ENCODE measurements at regions not wholly inside any gene's neighbourhood (a gene's known extent, or its start where the extent isn't known, plus 50 kb on each side); places are given as distances from the start of the nearest gene placed in this dataset.

GRCh38 chr1:5684791-5685190 is 307.4 kb downstream of the NPHP4 start:
- no TSS peak for BruUV-seq (replicated peaks)
- Histone ChIP-seq H3K36me3 (ENCODE audit: control insufficient read depth in 1 of 2, insufficient read depth in 2 of 2, low read length in 2 of 2) (no peaks in the 10 kb centered on the region), H3K9me2 (ENCODE audit: insufficient read depth) (no peaks in the 10 kb centered on the region), H3K4me1 (ENCODE audit: control insufficient read depth in 1 of 2, insufficient read depth in 2 of 2, low read length in 2 of 2) (no peaks in the 10 kb centered on the region), H3K9ac (ENCODE audit: low read length) (no peak overlapping the region), H2AFZ (ENCODE audit: low read depth, low read length, poor library complexity, severe bottlenecking) (no peak overlapping the region), H3K27ac (ENCODE audit: low read depth, low read length) (no peak overlapping the region), H4K20me1 (ENCODE audit: insufficient read depth) (no peaks in the 10 kb centered on the region), H3K27me3 (ENCODE audit: insufficient read depth, low read length) (peaks cover 8% of the 10 kb centered on the region; the same call in 1 of the 2 replicates), H3K79me2 (ENCODE audit: insufficient read depth, low read length) (no peaks in the 10 kb centered on the region), H3K4me2 (ENCODE audit: low read length) (no peak overlapping the region), H3K4me3 (replicated peaks in 1 of 2; ENCODE audit: low read depth in 1 of 2, low read length in 2 of 2) (no peak overlapping the region), H3K9me3 (ENCODE audit: control insufficient read depth in 1 of 2, insufficient read depth in 1 of 2, low read depth in 1 of 2, low read length in 2 of 2) (no peaks in the 10 kb centered on the region)
- ChIA-PET CTCF (no interaction called here), RAD21 (ENCODE audit: low non-redundant PET in 1 of 2, low total read pairs in 2 of 2, uncharacterized antibody in 2 of 2, unreplicated experiment in 2 of 2) (no interaction called here), POLR2A (no interaction called here)
- intact Hi-C loops (cut with micrococcal nuclease) = no loop called here
- no peak for ATAC-seq
- no peak for DNase-seq (ENCODE audit: low read depth, low spot score)
- TF ChIP-seq CEBPB (IDR thresholded peaks at IDR 0.05; ENCODE audit: low read depth) (no peak), ATF3 (IDR thresholded peaks at IDR 0.05) (no peak), EGR1 (IDR thresholded peaks at IDR 0.05; ENCODE audit: low read depth) (no peak), POLR2A (IDR thresholded peaks at IDR 0.05; ENCODE audit: borderline replicate concordance, extremely low read depth, insufficient read depth, insufficient read length) (no peak), ZBTB33 (IDR thresholded peaks at IDR 0.05; ENCODE audit: extremely low read depth, insufficient replicate concordance, low read length) (no peak), ELF1 (IDR thresholded peaks at IDR 0.05; ENCODE audit: borderline replicate concordance, low read depth) (no peak), ZNF274 (IDR thresholded peaks at IDR 0.05; ENCODE audit: low read depth, low read length) (no peak), SRF (IDR thresholded peaks at IDR 0.05; ENCODE audit: low read depth) (no peak), SP1 (IDR thresholded peaks at IDR 0.05; ENCODE audit: low read depth) (no peak), TCF7L2 (IDR thresholded peaks at IDR 0.05; ENCODE audit: borderline replicate concordance, extremely low read depth, insufficient read depth, insufficient read length) (no peak), FOSL1 (IDR thresholded peaks at IDR 0.05; ENCODE audit: low read depth) (no peak), EZH2 (IDR thresholded peaks at IDR 0.05) (no peak), JUND (IDR thresholded peaks at IDR 0.05) (no peak), CBX3 (IDR thresholded peaks at IDR 0.05; ENCODE audit: low read depth) (no peak), POLR2AphosphoS5 (IDR thresholded peaks at IDR 0.05; ENCODE audit: low read depth, low read length) (no peak)
- TF ChIP-seq, protein P1, sequence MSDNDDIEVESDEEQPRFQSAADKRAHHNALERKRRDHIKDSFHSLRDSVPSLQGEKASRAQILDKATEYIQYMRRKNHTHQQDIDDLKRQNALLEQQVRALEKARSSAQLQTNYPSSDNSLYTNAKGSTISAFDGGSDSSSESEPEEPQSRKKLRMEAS (IDR thresholded peaks at IDR 0.05) = no peak
- TF ChIP-seq, protein P2, sequence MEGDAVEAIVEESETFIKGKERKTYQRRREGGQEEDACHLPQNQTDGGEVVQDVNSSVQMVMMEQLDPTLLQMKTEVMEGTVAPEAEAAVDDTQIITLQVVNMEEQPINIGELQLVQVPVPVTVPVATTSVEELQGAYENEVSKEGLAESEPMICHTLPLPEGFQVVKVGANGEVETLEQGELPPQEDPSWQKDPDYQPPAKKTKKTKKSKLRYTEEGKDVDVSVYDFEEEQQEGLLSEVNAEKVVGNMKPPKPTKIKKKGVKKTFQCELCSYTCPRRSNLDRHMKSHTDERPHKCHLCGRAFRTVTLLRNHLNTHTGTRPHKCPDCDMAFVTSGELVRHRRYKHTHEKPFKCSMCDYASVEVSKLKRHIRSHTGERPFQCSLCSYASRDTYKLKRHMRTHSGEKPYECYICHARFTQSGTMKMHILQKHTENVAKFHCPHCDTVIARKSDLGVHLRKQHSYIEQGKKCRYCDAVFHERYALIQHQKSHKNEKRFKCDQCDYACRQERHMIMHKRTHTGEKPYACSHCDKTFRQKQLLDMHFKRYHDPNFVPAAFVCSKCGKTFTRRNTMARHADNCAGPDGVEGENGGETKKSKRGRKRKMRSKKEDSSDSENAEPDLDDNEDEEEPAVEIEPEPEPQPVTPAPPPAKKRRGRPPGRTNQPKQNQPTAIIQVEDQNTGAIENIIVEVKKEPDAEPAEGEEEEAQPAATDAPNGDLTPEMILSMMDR (IDR thresholded peaks at IDR 0.05 in 2 of 3, conservative IDR thresholded peaks at IDR 0.05 in 1 of 3; ENCODE audit: borderline replicate concordance in 1 of 3, insufficient read depth in 1 of 3, low read depth in 2 of 3, low read length in 2 of 3) = no peak
- TF ChIP-seq, protein P3, sequence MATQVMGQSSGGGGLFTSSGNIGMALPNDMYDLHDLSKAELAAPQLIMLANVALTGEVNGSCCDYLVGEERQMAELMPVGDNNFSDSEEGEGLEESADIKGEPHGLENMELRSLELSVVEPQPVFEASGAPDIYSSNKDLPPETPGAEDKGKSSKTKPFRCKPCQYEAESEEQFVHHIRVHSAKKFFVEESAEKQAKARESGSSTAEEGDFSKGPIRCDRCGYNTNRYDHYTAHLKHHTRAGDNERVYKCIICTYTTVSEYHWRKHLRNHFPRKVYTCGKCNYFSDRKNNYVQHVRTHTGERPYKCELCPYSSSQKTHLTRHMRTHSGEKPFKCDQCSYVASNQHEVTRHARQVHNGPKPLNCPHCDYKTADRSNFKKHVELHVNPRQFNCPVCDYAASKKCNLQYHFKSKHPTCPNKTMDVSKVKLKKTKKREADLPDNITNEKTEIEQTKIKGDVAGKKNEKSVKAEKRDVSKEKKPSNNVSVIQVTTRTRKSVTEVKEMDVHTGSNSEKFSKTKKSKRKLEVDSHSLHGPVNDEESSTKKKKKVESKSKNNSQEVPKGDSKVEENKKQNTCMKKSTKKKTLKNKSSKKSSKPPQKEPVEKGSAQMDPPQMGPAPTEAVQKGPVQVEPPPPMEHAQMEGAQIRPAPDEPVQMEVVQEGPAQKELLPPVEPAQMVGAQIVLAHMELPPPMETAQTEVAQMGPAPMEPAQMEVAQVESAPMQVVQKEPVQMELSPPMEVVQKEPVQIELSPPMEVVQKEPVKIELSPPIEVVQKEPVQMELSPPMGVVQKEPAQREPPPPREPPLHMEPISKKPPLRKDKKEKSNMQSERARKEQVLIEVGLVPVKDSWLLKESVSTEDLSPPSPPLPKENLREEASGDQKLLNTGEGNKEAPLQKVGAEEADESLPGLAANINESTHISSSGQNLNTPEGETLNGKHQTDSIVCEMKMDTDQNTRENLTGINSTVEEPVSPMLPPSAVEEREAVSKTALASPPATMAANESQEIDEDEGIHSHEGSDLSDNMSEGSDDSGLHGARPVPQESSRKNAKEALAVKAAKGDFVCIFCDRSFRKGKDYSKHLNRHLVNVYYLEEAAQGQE (IDR thresholded peaks at IDR 0.05; ENCODE audit: low read depth) = no peak

Data from HCT116 (cell line).